VCaP (cell line): ENCODE measurements at regions not wholly inside any gene's neighbourhood (a gene's known extent, or its start where the extent isn't known, plus 50 kb on each side); places are given as distances from the start of the nearest gene placed in this dataset.

Experiments used
- H3K27ac ChIP-seq: fragments of 450-650 bp; 2 replicates; pipeline ENCODE4 v1.5.1; 2017
- CTCF ChIP-seq: fragments of 450-650 bp; conservative IDR thresholded peaks from 2 replicates; pipeline ENCODE4 v1.5.1; 2017; ENCODE audit warnings: mild to moderate bottlenecking, moderate library complexity

- no peak overlapping the region for H3K27ac ChIP-seq
- TF ChIP-seq CTCF, result no peak
These were observed 396.7 kb upstream of the RGPD4 start for GRCh38 chr2:107430006-107430405.

GRCh38 chr2:107430596-107431266, 396.0 kb upstream of the RGPD4 start:
- no peak for TF ChIP-seq CTCF
- H3K27ac ChIP-seq, result no peak overlapping the region

DNA sequence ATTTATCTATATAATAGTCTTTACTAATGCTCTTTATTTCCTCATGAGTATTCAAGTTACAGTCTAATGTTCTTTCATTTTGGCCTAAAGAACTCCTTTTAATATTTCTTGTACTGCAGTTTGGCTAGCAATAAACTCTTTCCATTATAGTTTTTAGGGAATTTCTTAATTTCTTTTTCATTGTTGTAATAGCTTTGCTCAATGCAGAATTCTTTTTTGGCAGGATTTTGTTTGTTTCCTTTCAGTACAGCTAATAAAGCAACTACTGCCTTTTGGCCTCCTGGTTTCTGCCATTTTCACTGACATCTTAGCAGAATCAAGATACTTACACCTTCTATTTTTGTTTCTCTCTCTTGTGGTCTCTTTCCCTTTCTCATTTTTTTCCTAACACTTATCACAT, 390.4 kb upstream of the RGPD4 start:
- no peak for TF ChIP-seq CTCF
- no peak overlapping the region for H3K27ac ChIP-seq

- TF ChIP-seq CTCF, result no peak
- H3K27ac ChIP-seq, result no peak overlapping the region
These were observed 389.4 kb upstream of the RGPD4 start for GRCh38 chr2:107437265-107437664.

DNA sequence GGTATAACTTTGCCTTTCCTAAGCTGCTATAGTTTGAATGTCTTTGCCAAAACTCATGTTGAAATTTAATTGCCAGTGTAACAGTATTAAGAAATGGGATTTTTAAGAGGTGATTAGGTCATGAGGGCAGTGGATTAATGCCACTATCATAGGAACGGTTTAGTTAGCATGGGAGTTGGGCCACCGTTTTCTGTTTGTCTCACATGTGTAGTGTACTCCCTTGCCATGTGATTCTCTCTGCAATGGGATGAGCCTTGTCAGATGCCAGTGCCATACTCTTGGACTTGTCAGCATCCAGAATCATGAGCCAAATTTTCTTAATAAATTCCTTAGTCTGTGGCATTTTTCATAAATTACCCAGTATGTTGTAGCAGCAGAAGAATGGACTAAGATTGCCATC, 388.9 kb upstream of the RGPD4 start:
- no peak for TF ChIP-seq CTCF
- no peak overlapping the region for H3K27ac ChIP-seq

DNA sequence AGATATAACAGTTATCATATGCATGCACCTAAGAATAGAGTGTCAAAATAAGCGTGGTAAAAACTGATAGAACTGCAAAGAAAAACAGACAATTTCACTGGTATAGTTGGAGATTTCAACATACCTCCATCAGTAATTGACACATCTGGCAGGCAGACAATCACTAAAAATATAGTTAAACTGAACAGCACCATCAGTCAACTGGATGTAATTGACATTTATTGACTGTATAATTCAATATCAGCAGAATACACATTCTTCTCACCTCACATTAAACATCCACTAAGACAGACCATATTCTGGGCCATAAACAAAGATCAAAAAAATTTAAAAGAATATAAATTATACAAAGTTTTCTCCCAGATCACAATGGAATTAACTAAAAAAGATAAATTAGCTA, 378.5 kb upstream of the RGPD4 start:
- TF ChIP-seq CTCF, result no peak
- H3K27ac ChIP-seq, result no peak overlapping the region

GRCh38 chr2:107461301-107461700, 365.4 kb upstream of the RGPD4 start:
- no peak for TF ChIP-seq CTCF

DNA sequence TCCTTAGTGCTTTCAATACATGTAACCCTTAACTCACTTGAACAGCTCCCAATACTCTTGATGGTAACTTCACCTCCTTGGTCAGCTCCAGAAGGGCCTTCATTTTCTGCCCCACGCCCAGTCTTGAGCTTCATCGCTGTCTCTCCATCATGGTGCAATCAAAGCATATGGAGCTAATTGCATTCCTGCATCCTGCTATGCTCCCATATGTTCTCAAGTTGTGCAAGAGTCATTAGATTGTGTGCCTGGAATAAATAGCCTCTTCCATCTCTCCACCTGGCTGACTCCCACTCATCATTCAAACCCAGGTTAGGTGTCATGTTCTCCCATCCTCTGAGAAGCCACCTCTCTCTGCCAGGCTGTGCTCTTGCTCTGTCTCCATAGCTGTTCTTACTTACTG, 364.5 kb upstream of the RGPD4 start:
- H3K27ac ChIP-seq, result no peak overlapping the region
- no peak for TF ChIP-seq CTCF

More at GRCh38 chr2:107461301-107461700, 365.4 kb upstream of the RGPD4 start:
- no peak overlapping the region for H3K27ac ChIP-seq
